SK-N-SH (cell line): ENCODE measurements at regions not wholly inside any gene's neighbourhood (a gene's known extent, or its start where the extent isn't known, plus 50 kb on each side); places are given as distances from the start of the nearest gene placed in this dataset.
A peak's percentile ranks its signal among the peaks of the same experiment; 100 is the strongest.

Source experiments
- CTCF ChIA-PET: fragments of 300-600, 350-600 bp; formaldehyde crosslinking; extraction: SDS; loops from one replicate; lab custom pipeline; 2021; lab: Yijun Ruan, JAX
- POLR2A ChIA-PET: fragments of 350-600 bp; sonication (Branson Sonifier 250); formaldehyde crosslinking; extraction: SDS; loops from one replicate; lab custom pipeline; 2020; ENCODE audit warnings: antibody characterized with exemption, inconsistent platforms; lab: Yijun Ruan, JAX
- DNase-seq: peaks from one replicate; pipeline ENCODE4 v3.0.0; 2012
- H2AFZ ChIP-seq: fragments of 200-600 bp; sonication (generic); 2 replicates; pipeline ENCODE4 v1.8.1; 2016; ENCODE audit warnings: antibody characterized with exemption, mild to moderate bottlenecking, low read depth
- H3F3A ChIP-seq: fragments of 200-600 bp; sonication (generic); replicated peaks from 2 replicates; pipeline ENCODE3; 2016; ENCODE audit warnings: antibody characterized with exemption, mild to moderate bottlenecking; ENCODE audit not compliant: insufficient read depth
- H3K27ac ChIP-seq, 2 experiments: fragments of 200-500 bp in 1 of 2; fragments of 200-600 bp in 1 of 2; sonication (Bioruptor generic) in 1 of 2; sonication (generic), shearing (Covaris generic) in 1 of 2; 2 replicates each; pipeline versions ENCODE4 v1.5.1 to v1.6.1; 2014 to 2016; ENCODE audit warnings: low read depth in 2 of 2, inconsistent platforms in 1 of 2, low read length in 1 of 2, mild to moderate bottlenecking in 1 of 2, mixed read lengths in 1 of 2
- H3K27me3 ChIP-seq: fragments of 200-600 bp; sonication (generic), shearing (Covaris generic); 2 replicates; pipeline ENCODE4 v1.6.1; 2016; ENCODE audit warnings: mixed run types; ENCODE audit not compliant: insufficient read depth
- H3K36me3 ChIP-seq, 2 experiments: fragments of 200-500 bp in 1 of 2; fragments of 200-600 bp in 1 of 2; sonication (Bioruptor generic) in 1 of 2; sonication (generic) in 1 of 2; replicated peaks in 1 of 2; 2 replicates each; pipeline versions ENCODE3 to v1.5.1; 2014 to 2016; ENCODE audit warnings: low read length in 1 of 2, mild to moderate bottlenecking in 1 of 2; ENCODE audit not compliant: insufficient read depth in 2 of 2, control insufficient read depth in 1 of 2
- H3K4me1 ChIP-seq, 2 experiments: fragments of 200-500 bp in 1 of 2; fragments of 200-600 bp in 1 of 2; sonication (Bioruptor generic) in 1 of 2; sonication (generic), shearing (Covaris generic) in 1 of 2; 2 replicates each; pipeline versions ENCODE4 v1.5.1 to v1.6.1; 2014 to 2016; ENCODE audit warnings: low read depth in 1 of 2, low read length in 1 of 2, mixed run types in 1 of 2; ENCODE audit not compliant: insufficient read depth in 2 of 2, control insufficient read depth in 1 of 2
- H3K4me2 ChIP-seq: fragments of 200-600 bp; sonication (generic), shearing (Covaris generic); 2 replicates; pipeline ENCODE4 v1.6.1; 2017; ENCODE audit warnings: mixed run types
- H3K4me3 ChIP-seq, 2 experiments: fragments of 200-500 bp in 1 of 2; fragments of 200-600 bp in 1 of 2; sonication (Bioruptor generic) in 1 of 2; sonication (generic), shearing (Covaris generic) in 1 of 2; 2 replicates each; pipeline versions ENCODE4 v1.5.1 to v1.8.1; 2014 to 2016; ENCODE audit warnings: low read depth in 2 of 2, inconsistent platforms in 1 of 2, low read length in 1 of 2, mild to moderate bottlenecking in 1 of 2, mixed read lengths in 1 of 2, moderate library complexity in 1 of 2
- H3K79me2 ChIP-seq: fragments of 200-600 bp; sonication (generic); 2 replicates; pipeline ENCODE4 v1.8.1; 2017; ENCODE audit warnings: mild to moderate bottlenecking; ENCODE audit not compliant: insufficient read depth
- H3K9ac ChIP-seq: fragments of 200-600 bp; sonication (generic); 2 replicates; pipeline ENCODE4 v1.6.1; 2017; ENCODE audit warnings: mixed run types
- H3K9me2 ChIP-seq: fragments of 200-600 bp; sonication (generic); 2 replicates; pipeline ENCODE4 v1.6.1; 2017; ENCODE audit warnings: mixed run types
- H3K9me3 ChIP-seq: fragments of 200-600 bp; sonication (generic); 2 replicates; pipeline ENCODE4 v1.6.1; 2017; ENCODE audit warnings: mixed run types, mild to moderate bottlenecking, moderate library complexity
- H4K20me1 ChIP-seq: fragments of 200-600 bp; sonication (generic); 2 replicates; pipeline ENCODE4 v1.6.1; 2017; ENCODE audit warnings: mild to moderate bottlenecking, mixed run types; ENCODE audit not compliant: insufficient read depth
- CHD2 ChIP-seq: fragments of 150-350 bp; IDR thresholded peaks from 2 replicates; pipeline ENCODE4 v1.6.1; 2018; ENCODE audit warnings: low read length; ENCODE audit not compliant: partially characterized antibody
- ELF1 ChIP-seq: IDR thresholded peaks from 2 replicates; pipeline ENCODE4 v1.4.0; 2012
- EP300 ChIP-seq, 2 experiments: IDR thresholded peaks; 2 replicates each; pipeline versions ENCODE4 v1.4.0 to v1.6.1; 2012; ENCODE audit warnings: borderline replicate concordance in 1 of 2, low read depth in 1 of 2, low read length in 1 of 2
- EZH2phosphoT487 ChIP-seq: fragments of 200-600 bp; sonication (generic); IDR thresholded peaks from 2 replicates; pipeline ENCODE4 v1.6.1; 2017; ENCODE audit warnings: low read depth, mixed run types, mild to moderate bottlenecking, antibody characterized with exemption, moderate library complexity, borderline replicate concordance
- GABPA ChIP-seq: IDR thresholded peaks from 2 replicates; pipeline ENCODE4 v1.4.0; 2012; ENCODE audit warnings: low read depth, mild to moderate bottlenecking
- JUND ChIP-seq: IDR thresholded peaks from 2 replicates; pipeline ENCODE4 v1.4.0; 2012
- MXI1 ChIP-seq: IDR thresholded peaks from 2 replicates; pipeline ENCODE4 v1.6.1; 2012; ENCODE audit warnings: mild to moderate bottlenecking, low read depth, low read length, improper control_type of control experiment
- NRF1 ChIP-seq: IDR thresholded peaks from 2 replicates; pipeline ENCODE4 v1.6.1; 2012; ENCODE audit warnings: low read depth, mild to moderate bottlenecking, low read length
- POLR2AphosphoS5 ChIP-seq: IDR thresholded peaks from 2 replicates; pipeline ENCODE4 v1.6.1; 2012; ENCODE audit warnings: low read depth, low read length
- RCOR1 ChIP-seq: fragments of 150-350 bp; IDR thresholded peaks from 2 replicates; pipeline ENCODE4 v1.6.1; 2017; ENCODE audit warnings: antibody characterized with exemption, low read length
- REST ChIP-seq: IDR thresholded peaks from 2 replicates; pipeline ENCODE4 v1.6.1; 2012; ENCODE audit warnings: mild to moderate bottlenecking, low read depth, low read length, moderate library complexity
- SIN3A ChIP-seq: IDR thresholded peaks from 2 replicates; pipeline ENCODE4 v1.6.1; 2012; ENCODE audit warnings: low read depth, mild to moderate bottlenecking, low read length, moderate library complexity, borderline replicate concordance
- SMC3 ChIP-seq: IDR thresholded peaks from 2 replicates; pipeline ENCODE4 v1.6.1; 2012; ENCODE audit warnings: low read depth, low read length, improper control_type of control experiment
- TAF1 ChIP-seq: IDR thresholded peaks from 2 replicates; pipeline ENCODE4 v1.6.1; 2012; ENCODE audit warnings: low read depth, mild to moderate bottlenecking, low read length, moderate library complexity, borderline replicate concordance
- TCF12 ChIP-seq: IDR thresholded peaks from 2 replicates; pipeline ENCODE4 v1.4.0; 2012
- USF1 ChIP-seq: IDR thresholded peaks from 2 replicates; pipeline ENCODE4 v1.4.0; 2012; ENCODE audit warnings: low read depth, borderline replicate concordance
- YY1 ChIP-seq: IDR thresholded peaks from 2 replicates; pipeline ENCODE4 v1.4.0; 2012; ENCODE audit warnings: low read depth, mild to moderate bottlenecking
- ZBTB33 ChIP-seq: IDR thresholded peaks from 2 replicates; pipeline ENCODE4 v1.4.0; 2012; ENCODE audit warnings: low read depth, borderline replicate concordance
- WGBS: methylation state at CpG from one replicate; pipeline ENCODE4 v1.1.6; 2017; ENCODE audit warnings: low lambda C conversion rate; 5-methylcytosine and 5-hydroxymethylcytosine counted together

- H3K9me3 ChIP-seq = no peaks in the 10 kb centered on the region
- H3K27me3 ChIP-seq = no peaks in the 10 kb centered on the region
- H3K4me1 ChIP-seq = peaks cover 0 to 35% of the 10 kb centered on the region in 2 experiments; a peak in 2 of 4 replicates
- 23% methylated on average over 7 of the region's 7 CpGs for WGBS
- no peaks in the 10 kb centered on the region for H3K79me2 ChIP-seq
- TF ChIP-seq GABPA (no peak), JUND (no peak), MXI1 (no peak), EP300 (IDR thresholded peaks at IDR 0.05; ENCODE audit: borderline replicate concordance in 1 of 2, low read depth in 1 of 2, low read length in 1 of 2) (no peak), TCF12 (no peak), SIN3A (no peak), ELF1 (no peak), TAF1 (no peak), SMC3 (no peak), USF1 (no peak), ZBTB33 (no peak), EZH2phosphoT487 (no peak), YY1 (no peak), REST (no peak), RCOR1 (no peak), POLR2AphosphoS5 (no peak), NRF1 (no peak), CHD2 (no peak)
- no peak overlapping the region for H2AFZ ChIP-seq
- DNase-seq = no peak
- H3F3A ChIP-seq = no peaks in the 10 kb centered on the region
- POLR2A ChIA-PET = no interaction called here
- H4K20me1 ChIP-seq = no peaks in the 10 kb centered on the region
- no peak overlapping the region for H3K4me2 ChIP-seq
- no peak overlapping the region for H3K4me3 ChIP-seq
- no peaks in the 10 kb centered on the region for H3K36me3 ChIP-seq
- CTCF ChIA-PET = no interaction called here
- no peak overlapping the region for H3K9ac ChIP-seq
- H3K27ac ChIP-seq = peak overlapping the region in 1 of 2 experiments; percentile 98; a peak in 2 of 4 replicates
- no peaks in the 10 kb centered on the region for H3K9me2 ChIP-seq
Observed at GRCh38 chr19:34835631-34836351, 62.8 kb upstream of the ZNF599 start.
